GM12878 (cell line): ENCODE measurements at regions not wholly inside any gene's neighbourhood (a gene's known extent, or its start where the extent isn't known, plus 50 kb on each side); places are given as distances from the start of the nearest gene placed in this dataset.

Experiments
- ATAC-seq: fragments of 200-7000 bp; cut with Tn5 transposase; 3 replicates; pipeline ENCODE4 v1.9.1; 2020; ENCODE audit warnings: mild to moderate bottlenecking, moderate library complexity
- BruUV-seq: library from RNA; stranded (reverse); fragments of 400-500 nt; replicated peaks from 2 replicates; lab custom pipeline; 2021; lab: Mats Ljungman, UMichigan
- CTCF ChIA-PET: fragments of 300-600 bp; sonication (Branson Sonifier 250); formaldehyde crosslinking; extraction: SDS; loops from one replicate; lab custom pipeline; 2021; ENCODE audit warnings: inconsistent platforms; lab: Yijun Ruan, JAX
- POLR2A ChIA-PET: fragments of 350-600 bp; formaldehyde crosslinking; extraction: SDS; loops from one replicate; lab custom pipeline; 2021; ENCODE audit warnings: inconsistent platforms; lab: Charles Lee
- RAD21 ChIA-PET: fragments of 300-600 bp; sonication (Branson Sonifier 250); formaldehyde crosslinking; loops from one replicate; lab custom pipeline; 2023; ENCODE audit warnings: antibody characterized with exemption; ENCODE audit not compliant: unreplicated experiment; lab: Charles Lee
- SMC1A ChIA-PET: fragments of 300-600 bp; sonication (Branson Sonifier 250); formaldehyde crosslinking; loops from one replicate; lab custom pipeline; 2023; ENCODE audit not compliant: unreplicated experiment, uncharacterized antibody; lab: Charles Lee
- DNase-seq: peaks from one replicate; pipeline ENCODE4 v3.0.0-alpha.2; 2011; ENCODE audit warnings: low read depth, low spot score
- FAIRE-seq: peaks from 3 replicates; lab custom pipeline; 2011; peaks lifted over from hg19 to GRCh38; lab: Jason Lieb, UNC
- H2AFZ ChIP-seq: 2 replicates; pipeline ENCODE4 v1.6.0; 2011; ENCODE audit warnings: low read depth, low read length, control low read depth; ENCODE audit not compliant: control insufficient read depth
- H3K27ac ChIP-seq: 2 replicates; pipeline ENCODE4 v1.5.1; 2011; ENCODE audit warnings: control low read depth; ENCODE audit not compliant: control insufficient read depth, insufficient read depth
- H3K27me3 ChIP-seq, 2 experiments: replicated peaks in 1 of 2; 2 replicates each; pipeline versions ENCODE4 v1.6.0 to v1.6.1; 2011; ENCODE audit warnings: low read length in 1 of 2; ENCODE audit not compliant: control insufficient read depth in 2 of 2, insufficient read depth in 2 of 2
- H3K36me3 ChIP-seq, 2 experiments: 2 replicates each; pipeline ENCODE4 v1.5.1; 2011; ENCODE audit warnings: low read length in 1 of 2; ENCODE audit not compliant: control insufficient read depth in 2 of 2, insufficient read depth in 2 of 2
- H3K4me1 ChIP-seq: 2 replicates; pipeline ENCODE4 v1.6.1; 2011; ENCODE audit warnings: mild to moderate bottlenecking, low read length, moderate library complexity, mixed read lengths; ENCODE audit not compliant: control insufficient read depth, insufficient read depth
- H3K4me2 ChIP-seq: 2 replicates; pipeline ENCODE4 v1.6.0; 2011; ENCODE audit warnings: control low read depth; ENCODE audit not compliant: control insufficient read depth, insufficient read depth
- H3K4me3 ChIP-seq: fragments of 200-600 bp; sonication (generic); 2 replicates; pipeline ENCODE4 v1.5.1; 2016
- H3K79me2 ChIP-seq: 2 replicates; pipeline ENCODE4 v1.6.0; 2011; ENCODE audit warnings: low read length; ENCODE audit not compliant: control insufficient read depth, insufficient read depth
- H3K9ac ChIP-seq: 2 replicates; pipeline ENCODE4 v1.8.0; 2011; ENCODE audit warnings: low read length, control low read depth, mixed read lengths; ENCODE audit not compliant: control insufficient read depth, insufficient read depth
- H3K9me3 ChIP-seq: replicated peaks from 3 replicates; pipeline ENCODE4 v1.5.1; 2011; ENCODE audit warnings: mild to moderate bottlenecking, low read length; ENCODE audit not compliant: control insufficient read depth, insufficient read depth
- H4K20me1 ChIP-seq: 2 replicates; pipeline ENCODE4 v1.6.0; 2011; ENCODE audit not compliant: control insufficient read depth, insufficient read depth
- BACH1 ChIP-seq: fragments of 450-650 bp; IDR thresholded peaks from 2 replicates; pipeline ENCODE4 v1.6.1; 2017; ENCODE audit warnings: mild to moderate bottlenecking, borderline replicate concordance
- CBX3 ChIP-seq: fragments of 200-600 bp; sonication (generic); IDR thresholded peaks from 2 replicates; pipeline ENCODE4 v1.6.1; 2016; ENCODE audit warnings: low read depth, borderline replicate concordance
- RAD51 ChIP-seq: fragments of 450-650 bp; IDR thresholded peaks from 2 replicates; pipeline ENCODE4 v1.6.1; 2016; ENCODE audit warnings: moderate library complexity, mild to moderate bottlenecking, inconsistent platforms
- ZBED1 ChIP-seq: IDR thresholded peaks from 2 replicates; pipeline ENCODE4 v1.6.1; 2016; ENCODE audit warnings: borderline replicate concordance
- WGBS: methylation state at CpG from one replicate; pipeline ENCODE4 v1.1.6; 2016; ENCODE audit warnings: low lambda C conversion rate; ENCODE audit not compliant: insufficient replicate concordance, insufficient coverage; ENCODE audit errors: missing lambda C conversion rate; 5-methylcytosine and 5-hydroxymethylcytosine counted together
- in situ Hi-C: fragments of 300-500 bp; cut with MboI; formaldehyde crosslinking; loops from 9 replicates; pipeline ENCODE4 v1.14.3; 2018; ENCODE audit warnings: mixed read lengths
- intact Hi-C: fragments of 100-400 bp; cut with micrococcal nuclease; formaldehyde crosslinking; loops from one replicate; pipeline ENCODE4 v1.14.2; 2022; ENCODE audit not compliant: unreplicated experiment
- TF ChIP-seq, protein P1 (sequence below): IDR thresholded peaks from 2 replicates; pipeline ENCODE4 v1.6.1; 2011; ENCODE audit warnings: borderline replicate concordance, low read depth, mild to moderate bottlenecking, moderate library complexity, low read length; ENCODE audit not compliant: insufficient read depth, poor library complexity, severe bottlenecking
- TF ChIP-seq, protein P2 (sequence below): IDR thresholded peaks from 2 replicates; pipeline ENCODE4 v1.6.1; 2011; ENCODE audit warnings: low read depth, mild to moderate bottlenecking, low read length, moderate library complexity, borderline replicate concordance; ENCODE audit errors: extremely low read depth
- TF ChIP-seq, protein P3 (sequence below): IDR thresholded peaks from 2 replicates; pipeline ENCODE4 v1.6.1; 2011; ENCODE audit warnings: low read depth, low read length, improper control_type of control experiment, borderline replicate concordance
- TF ChIP-seq, protein P4 (sequence below): fragments of 450-650 bp; IDR thresholded peaks from 2 replicates; pipeline ENCODE4 v1.6.1; 2017; ENCODE audit warnings: mild to moderate bottlenecking, moderate library complexity

DNA sequence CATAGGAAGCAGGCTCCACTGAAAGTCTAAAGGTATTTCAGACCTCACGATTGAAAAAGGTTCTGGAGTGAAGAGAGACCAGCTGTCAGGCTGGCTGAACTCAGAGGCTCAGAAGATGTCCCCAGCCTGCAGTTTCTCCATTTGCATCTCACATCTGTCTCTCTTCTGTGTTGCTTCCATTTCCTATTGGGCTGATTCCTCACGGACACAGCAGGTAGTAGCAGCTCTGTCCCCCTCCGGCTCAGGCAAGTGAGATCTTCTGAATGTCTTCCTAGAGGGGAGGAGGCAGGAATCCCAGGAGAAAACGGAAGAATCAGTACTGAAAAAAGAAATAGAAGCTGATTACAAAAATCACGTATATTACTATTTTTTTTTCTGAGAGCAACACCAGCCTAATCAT is 274.1 kb upstream of the COBL start:
- no peaks in the 10 kb centered on the region for H3K4me1 ChIP-seq
- CTCF ChIA-PET, result no interaction called here
- intact Hi-C loops, result no loop called here
- no peak overlapping the region for H3K4me3 ChIP-seq
- ATAC-seq (no peak), DNase-seq (no peak), FAIRE-seq (no peak)
- no peak overlapping the region for H3K4me2 ChIP-seq
- BruUV-seq, result no TSS peak
- POLR2A ChIA-PET, result no interaction called here
- SMC1A ChIA-PET, result no interaction called here
- in situ Hi-C loops, result no loop called here
- no peaks in the 10 kb centered on the region for H3K79me2 ChIP-seq
- no peaks in the 10 kb centered on the region for H3K36me3 ChIP-seq
- H3K27ac ChIP-seq, result no peak overlapping the region
- no peak overlapping the region for H3K9ac ChIP-seq
- H3K27me3 ChIP-seq, result no peaks in the 10 kb centered on the region
- H2AFZ ChIP-seq, result no peak overlapping the region
- 5% methylated on average over 5 of the region's 5 CpGs for WGBS
- H3K9me3 ChIP-seq, result no peaks in the 10 kb centered on the region
- TF ChIP-seq RAD51 (no peak), CBX3 (no peak), ZBED1 (no peak), BACH1 (no peak)
- TF ChIP-seq, protein P1, sequence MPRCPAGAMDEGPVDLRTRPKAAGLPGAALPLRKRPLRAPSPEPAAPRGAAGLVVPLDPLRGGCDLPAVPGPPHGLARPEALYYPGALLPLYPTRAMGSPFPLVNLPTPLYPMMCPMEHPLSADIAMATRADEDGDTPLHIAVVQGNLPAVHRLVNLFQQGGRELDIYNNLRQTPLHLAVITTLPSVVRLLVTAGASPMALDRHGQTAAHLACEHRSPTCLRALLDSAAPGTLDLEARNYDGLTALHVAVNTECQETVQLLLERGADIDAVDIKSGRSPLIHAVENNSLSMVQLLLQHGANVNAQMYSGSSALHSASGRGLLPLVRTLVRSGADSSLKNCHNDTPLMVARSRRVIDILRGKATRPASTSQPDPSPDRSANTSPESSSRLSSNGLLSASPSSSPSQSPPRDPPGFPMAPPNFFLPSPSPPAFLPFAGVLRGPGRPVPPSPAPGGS, result no peak
- TF ChIP-seq, protein P2, sequence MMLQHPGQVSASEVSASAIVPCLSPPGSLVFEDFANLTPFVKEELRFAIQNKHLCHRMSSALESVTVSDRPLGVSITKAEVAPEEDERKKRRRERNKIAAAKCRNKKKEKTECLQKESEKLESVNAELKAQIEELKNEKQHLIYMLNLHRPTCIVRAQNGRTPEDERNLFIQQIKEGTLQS, result no peak
- RAD21 ChIA-PET, result no interaction called here
- H4K20me1 ChIP-seq, result no peaks in the 10 kb centered on the region

DNA sequence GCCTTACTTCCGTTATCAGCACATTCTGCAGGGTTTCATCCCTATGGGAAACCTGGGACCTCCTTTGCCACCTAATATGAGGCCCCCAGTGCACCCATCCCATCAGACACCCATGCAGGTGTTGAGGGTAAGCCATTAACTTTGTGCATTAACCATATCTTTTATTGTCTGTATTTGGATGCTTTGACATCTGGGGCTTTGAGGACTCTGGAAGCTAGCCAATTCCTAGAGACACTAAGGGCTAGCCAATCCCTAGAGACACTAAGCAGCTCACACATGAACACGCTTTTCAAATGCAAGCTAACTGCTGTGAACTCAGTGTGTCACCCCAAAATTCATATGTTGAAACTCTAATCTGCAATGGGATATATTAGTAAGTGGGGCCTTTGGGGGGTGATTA is 272.5 kb upstream of the COBL start:
- POLR2A ChIA-PET, result no interaction called here
- Histone ChIP-seq H3K4me1 (no peaks in the 10 kb centered on the region), H3K9ac (no peak overlapping the region), H4K20me1 (no peaks in the 10 kb centered on the region), H3K79me2 (no peaks in the 10 kb centered on the region), H3K9me3 (no peaks in the 10 kb centered on the region), H3K36me3 (no peaks in the 10 kb centered on the region), H3K4me3 (no peak overlapping the region), H2AFZ (no peak overlapping the region), H3K27ac (no peak overlapping the region), H3K27me3 (no peaks in the 10 kb centered on the region), H3K4me2 (no peak overlapping the region)
- in situ Hi-C loops (no loop called here), intact Hi-C loops (no loop called here)
- CTCF ChIA-PET, result no interaction called here
- BruUV-seq, result no TSS peak
- FAIRE-seq (no peak), DNase-seq (no peak), ATAC-seq (no peak)
- WGBS, result 0% methylated on average over 2 of the region's 2 CpGs
- SMC1A ChIA-PET, result no interaction called here
- RAD21 ChIA-PET, result no interaction called here
- TF ChIP-seq, protein P3, sequence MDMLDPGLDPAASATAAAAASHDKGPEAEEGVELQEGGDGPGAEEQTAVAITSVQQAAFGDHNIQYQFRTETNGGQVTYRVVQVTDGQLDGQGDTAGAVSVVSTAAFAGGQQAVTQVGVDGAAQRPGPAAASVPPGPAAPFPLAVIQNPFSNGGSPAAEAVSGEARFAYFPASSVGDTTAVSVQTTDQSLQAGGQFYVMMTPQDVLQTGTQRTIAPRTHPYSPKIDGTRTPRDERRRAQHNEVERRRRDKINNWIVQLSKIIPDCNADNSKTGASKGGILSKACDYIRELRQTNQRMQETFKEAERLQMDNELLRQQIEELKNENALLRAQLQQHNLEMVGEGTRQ, result no peak
- TF ChIP-seq, protein P4, sequence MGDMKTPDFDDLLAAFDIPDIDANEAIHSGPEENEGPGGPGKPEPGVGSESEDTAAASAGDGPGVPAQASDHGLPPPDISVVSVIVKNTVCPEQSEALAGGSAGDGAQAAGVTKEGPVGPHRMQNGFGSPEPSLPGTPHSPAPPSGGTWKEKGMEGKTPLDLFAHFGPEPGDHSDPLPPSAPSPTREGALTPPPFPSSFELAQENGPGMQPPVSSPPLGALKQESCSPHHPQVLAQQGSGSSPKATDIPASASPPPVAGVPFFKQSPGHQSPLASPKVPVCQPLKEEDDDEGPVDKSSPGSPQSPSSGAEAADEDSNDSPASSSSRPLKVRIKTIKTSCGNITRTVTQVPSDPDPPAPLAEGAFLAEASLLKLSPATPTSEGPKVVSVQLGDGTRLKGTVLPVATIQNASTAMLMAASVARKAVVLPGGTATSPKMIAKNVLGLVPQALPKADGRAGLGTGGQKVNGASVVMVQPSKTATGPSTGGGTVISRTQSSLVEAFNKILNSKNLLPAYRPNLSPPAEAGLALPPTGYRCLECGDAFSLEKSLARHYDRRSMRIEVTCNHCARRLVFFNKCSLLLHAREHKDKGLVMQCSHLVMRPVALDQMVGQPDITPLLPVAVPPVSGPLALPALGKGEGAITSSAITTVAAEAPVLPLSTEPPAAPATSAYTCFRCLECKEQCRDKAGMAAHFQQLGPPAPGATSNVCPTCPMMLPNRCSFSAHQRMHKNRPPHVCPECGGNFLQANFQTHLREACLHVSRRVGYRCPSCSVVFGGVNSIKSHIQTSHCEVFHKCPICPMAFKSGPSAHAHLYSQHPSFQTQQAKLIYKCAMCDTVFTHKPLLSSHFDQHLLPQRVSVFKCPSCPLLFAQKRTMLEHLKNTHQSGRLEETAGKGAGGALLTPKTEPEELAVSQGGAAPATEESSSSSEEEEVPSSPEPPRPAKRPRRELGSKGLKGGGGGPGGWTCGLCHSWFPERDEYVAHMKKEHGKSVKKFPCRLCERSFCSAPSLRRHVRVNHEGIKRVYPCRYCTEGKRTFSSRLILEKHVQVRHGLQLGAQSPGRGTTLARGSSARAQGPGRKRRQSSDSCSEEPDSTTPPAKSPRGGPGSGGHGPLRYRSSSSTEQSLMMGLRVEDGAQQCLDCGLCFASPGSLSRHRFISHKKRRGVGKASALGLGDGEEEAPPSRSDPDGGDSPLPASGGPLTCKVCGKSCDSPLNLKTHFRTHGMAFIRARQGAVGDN, result no peak
